ENCODE measurements at regions not wholly inside any gene's neighbourhood (a gene's known extent, or its start where the extent isn't known, plus 50 kb on each side); places are given as distances from the start of the nearest gene placed in this dataset.

DNA sequence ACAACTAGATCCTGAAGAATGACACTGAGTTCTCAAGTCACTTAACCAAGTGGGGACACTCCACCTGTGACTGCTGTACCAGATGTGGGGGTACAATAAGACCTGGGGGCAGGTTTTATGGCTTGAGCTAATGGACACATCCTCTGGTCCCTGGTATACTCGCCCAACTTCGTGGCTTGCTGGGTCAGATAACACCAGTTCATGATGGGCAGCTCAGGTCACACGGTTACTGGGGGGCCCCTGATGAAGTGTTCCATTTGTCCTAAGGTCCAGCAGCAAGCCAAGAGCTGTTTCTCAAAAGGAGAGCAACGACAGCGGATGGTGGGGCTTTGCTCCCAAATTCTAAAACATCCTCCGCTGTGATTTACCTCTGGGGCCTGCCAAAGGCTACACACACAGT lies 1368.4 kb downstream of the BRD1 start:
- TF ChIP-seq, protein P1, sequence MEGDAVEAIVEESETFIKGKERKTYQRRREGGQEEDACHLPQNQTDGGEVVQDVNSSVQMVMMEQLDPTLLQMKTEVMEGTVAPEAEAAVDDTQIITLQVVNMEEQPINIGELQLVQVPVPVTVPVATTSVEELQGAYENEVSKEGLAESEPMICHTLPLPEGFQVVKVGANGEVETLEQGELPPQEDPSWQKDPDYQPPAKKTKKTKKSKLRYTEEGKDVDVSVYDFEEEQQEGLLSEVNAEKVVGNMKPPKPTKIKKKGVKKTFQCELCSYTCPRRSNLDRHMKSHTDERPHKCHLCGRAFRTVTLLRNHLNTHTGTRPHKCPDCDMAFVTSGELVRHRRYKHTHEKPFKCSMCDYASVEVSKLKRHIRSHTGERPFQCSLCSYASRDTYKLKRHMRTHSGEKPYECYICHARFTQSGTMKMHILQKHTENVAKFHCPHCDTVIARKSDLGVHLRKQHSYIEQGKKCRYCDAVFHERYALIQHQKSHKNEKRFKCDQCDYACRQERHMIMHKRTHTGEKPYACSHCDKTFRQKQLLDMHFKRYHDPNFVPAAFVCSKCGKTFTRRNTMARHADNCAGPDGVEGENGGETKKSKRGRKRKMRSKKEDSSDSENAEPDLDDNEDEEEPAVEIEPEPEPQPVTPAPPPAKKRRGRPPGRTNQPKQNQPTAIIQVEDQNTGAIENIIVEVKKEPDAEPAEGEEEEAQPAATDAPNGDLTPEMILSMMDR (IDR thresholded peaks at IDR 0.05): no peak
- H3K4me3 ChIP-seq: no peak overlapping the region
- H3K4me1 ChIP-seq: no peaks in the 10 kb centered on the region
- peaks cover 0 to 11% of the 10 kb centered on the region in 2 donors for H3K27me3 ChIP-seq
- intact Hi-C loops (cut with DNase I): no loop called here
- ATAC-seq (no peak), DNase-seq (no peak)
- no peaks in the 10 kb centered on the region for H3K9me3 ChIP-seq
- H3K27ac ChIP-seq: no peak overlapping the region
- no peaks in the 10 kb centered on the region for H3K36me3 ChIP-seq

DNA sequence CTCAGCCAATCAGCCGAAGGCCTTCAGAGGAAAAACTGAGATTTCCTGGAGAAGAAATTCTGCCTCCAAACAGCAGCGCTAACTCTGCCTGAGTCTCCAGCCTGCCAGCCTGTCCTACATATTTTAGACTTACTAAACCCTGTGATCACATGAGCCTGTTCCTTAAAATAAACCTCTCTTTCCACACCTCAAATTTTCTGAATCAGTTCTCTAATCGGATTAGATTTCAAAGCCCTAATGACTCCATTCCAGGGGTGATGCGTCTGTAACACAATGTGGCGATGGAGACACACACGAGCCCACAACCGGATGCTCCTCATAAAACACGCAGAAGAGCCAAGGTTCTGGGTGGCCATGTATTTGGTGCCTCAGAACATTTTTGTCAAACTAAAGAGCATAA lies 1371.2 kb downstream of the BRD1 start:
- no peaks in the 10 kb centered on the region for H3K9me3 ChIP-seq
- H3K36me3 ChIP-seq: no peaks in the 10 kb centered on the region
- TF ChIP-seq, protein P1 (IDR thresholded peaks at IDR 0.05): no peak
- no peaks in the 10 kb centered on the region for H3K4me1 ChIP-seq
- DNase-seq: no peak
- H3K4me3 ChIP-seq: no peak overlapping the region
- no peak for ATAC-seq
- intact Hi-C loops (cut with DNase I): no loop called here
- H3K27ac ChIP-seq: no peak overlapping the region
- peaks cover 0 to 9% of the 10 kb centered on the region in 2 donors for H3K27me3 ChIP-seq

DNA sequence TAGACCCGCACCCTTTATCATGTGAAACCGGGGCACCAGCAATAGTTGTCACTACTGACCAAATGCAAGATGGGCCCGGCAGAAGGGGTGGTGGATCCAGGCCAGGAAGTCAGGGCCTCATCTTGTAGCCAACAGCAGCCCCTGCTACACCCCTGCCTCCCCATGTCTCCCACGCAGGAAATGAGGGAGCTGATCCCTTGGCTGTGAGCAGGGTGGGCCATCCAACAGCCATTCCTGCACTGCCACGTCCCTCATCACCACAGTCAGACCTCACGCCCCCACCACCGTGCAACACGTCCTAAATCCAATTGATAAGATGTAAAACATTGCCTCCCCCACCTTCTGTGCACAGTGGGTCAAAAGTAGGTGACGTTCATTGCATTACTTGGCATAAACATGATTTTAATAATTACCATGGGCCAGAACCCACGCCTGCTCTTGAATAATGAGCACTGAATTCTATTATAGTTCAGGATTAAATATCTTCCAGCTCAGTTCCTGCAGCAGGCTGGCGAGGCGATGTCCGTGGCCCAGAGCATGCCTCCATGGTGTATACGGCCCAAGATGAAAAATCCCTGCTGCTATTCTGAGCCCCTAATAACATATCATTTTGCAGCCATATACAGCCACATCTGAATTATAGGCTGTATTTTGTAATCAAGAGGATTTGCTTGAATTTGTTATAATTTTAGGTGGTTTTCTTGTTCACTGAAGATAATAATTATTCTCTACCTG lies 1373.8 kb downstream of the BRD1 start:
- no peaks in the 10 kb centered on the region for H3K4me1 ChIP-seq
- H3K27me3 ChIP-seq: peaks cover 0 to 3% of the 10 kb centered on the region in 2 donors
- intact Hi-C loops (cut with DNase I): no loop called here
- DNase-seq: no peak
- H3K4me3 ChIP-seq: no peak overlapping the region
- TF ChIP-seq, protein P1 (IDR thresholded peaks at IDR 0.05): no peak
- no peak overlapping the region for H3K27ac ChIP-seq
- H3K36me3 ChIP-seq: no peaks in the 10 kb centered on the region
- no peaks in the 10 kb centered on the region for H3K9me3 ChIP-seq
- ATAC-seq: no peak

DNA sequence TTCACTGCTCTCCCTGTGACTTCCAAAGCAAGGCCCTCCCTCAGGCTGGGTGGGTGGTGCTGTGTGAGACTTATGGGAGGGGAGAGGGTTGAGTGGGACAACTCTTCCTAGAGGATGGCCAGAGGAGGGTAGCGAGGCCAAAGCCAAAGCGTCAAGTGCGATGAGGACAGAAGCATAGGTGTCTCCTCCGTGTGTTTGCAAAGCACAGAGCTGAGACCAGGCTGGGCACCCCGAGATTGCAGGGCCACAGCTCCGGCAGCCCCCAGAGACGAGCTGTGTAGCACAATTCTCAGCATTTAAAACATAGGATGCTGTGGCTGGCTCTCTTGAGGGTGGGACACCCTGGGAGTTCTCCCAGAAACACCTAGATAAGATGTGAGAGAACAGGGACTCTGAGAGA lies 1374.5 kb downstream of the BRD1 start:
- peaks cover 0 to 3% of the 10 kb centered on the region in 2 donors for H3K27me3 ChIP-seq
- no peak overlapping the region for H3K4me3 ChIP-seq
- no peaks in the 10 kb centered on the region for H3K9me3 ChIP-seq
- intact Hi-C loops (cut with DNase I): no loop called here
- ATAC-seq (no peak), DNase-seq (no peak)
- no peaks in the 10 kb centered on the region for H3K36me3 ChIP-seq
- H3K4me1 ChIP-seq: no peaks in the 10 kb centered on the region
- TF ChIP-seq, protein P1 (IDR thresholded peaks at IDR 0.05): no peak
- no peak overlapping the region for H3K27ac ChIP-seq

- ATAC-seq (no peak), DNase-seq (no peak)
- H3K27ac ChIP-seq: no peak overlapping the region
- TF ChIP-seq, protein P1 (IDR thresholded peaks at IDR 0.05): no peak
- intact Hi-C loops (cut with DNase I): no loop called here
- H3K27me3 ChIP-seq: peaks cover 0 to 3% of the 10 kb centered on the region in 2 donors
- H3K9me3 ChIP-seq: no peaks in the 10 kb centered on the region
- H3K4me1 ChIP-seq: no peaks in the 10 kb centered on the region
- no peaks in the 10 kb centered on the region for H3K36me3 ChIP-seq
- H3K4me3 ChIP-seq: no peak overlapping the region
Observed at GRCh38 chr22:48452766-48453165, 1374.9 kb downstream of the BRD1 start.

Measured in left lung (tissue), 4 donors.